ENCODE measurements at regions not wholly inside any gene's neighbourhood (a gene's known extent, or its start where the extent isn't known, plus 50 kb on each side); places are given as distances from the start of the nearest gene placed in this dataset.

DNA sequence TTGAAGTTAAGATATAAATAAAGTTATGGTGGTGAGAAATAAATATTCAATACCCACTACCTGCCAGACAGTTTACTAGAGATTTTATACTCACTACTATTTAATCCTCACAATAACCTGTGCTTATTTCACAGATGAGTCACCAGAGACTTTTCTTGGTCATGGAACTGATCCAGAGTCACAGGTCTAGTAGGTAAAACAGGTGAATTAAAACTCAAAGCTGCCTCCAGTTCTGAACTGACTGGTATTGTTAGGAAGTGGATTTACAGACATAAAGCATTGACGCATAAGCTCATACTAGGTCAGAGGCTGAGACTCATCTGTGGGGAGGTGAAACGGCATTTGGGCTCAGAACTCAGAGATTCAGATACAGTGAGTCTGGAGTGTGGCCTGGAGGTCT lies 1009.9 kb downstream of the AGBL1 start:
- TF ChIP-seq, protein P1, sequence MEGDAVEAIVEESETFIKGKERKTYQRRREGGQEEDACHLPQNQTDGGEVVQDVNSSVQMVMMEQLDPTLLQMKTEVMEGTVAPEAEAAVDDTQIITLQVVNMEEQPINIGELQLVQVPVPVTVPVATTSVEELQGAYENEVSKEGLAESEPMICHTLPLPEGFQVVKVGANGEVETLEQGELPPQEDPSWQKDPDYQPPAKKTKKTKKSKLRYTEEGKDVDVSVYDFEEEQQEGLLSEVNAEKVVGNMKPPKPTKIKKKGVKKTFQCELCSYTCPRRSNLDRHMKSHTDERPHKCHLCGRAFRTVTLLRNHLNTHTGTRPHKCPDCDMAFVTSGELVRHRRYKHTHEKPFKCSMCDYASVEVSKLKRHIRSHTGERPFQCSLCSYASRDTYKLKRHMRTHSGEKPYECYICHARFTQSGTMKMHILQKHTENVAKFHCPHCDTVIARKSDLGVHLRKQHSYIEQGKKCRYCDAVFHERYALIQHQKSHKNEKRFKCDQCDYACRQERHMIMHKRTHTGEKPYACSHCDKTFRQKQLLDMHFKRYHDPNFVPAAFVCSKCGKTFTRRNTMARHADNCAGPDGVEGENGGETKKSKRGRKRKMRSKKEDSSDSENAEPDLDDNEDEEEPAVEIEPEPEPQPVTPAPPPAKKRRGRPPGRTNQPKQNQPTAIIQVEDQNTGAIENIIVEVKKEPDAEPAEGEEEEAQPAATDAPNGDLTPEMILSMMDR (IDR thresholded peaks at IDR 0.05; ENCODE audit: control extremely low read depth in 1 of 3, insufficient read depth in 1 of 3, low read depth in 1 of 3, low read length in 3 of 3) = no peak
- TF ChIP-seq CREB1 (IDR thresholded peaks at IDR 0.05) = no peak
- TF ChIP-seq, protein P2, sequence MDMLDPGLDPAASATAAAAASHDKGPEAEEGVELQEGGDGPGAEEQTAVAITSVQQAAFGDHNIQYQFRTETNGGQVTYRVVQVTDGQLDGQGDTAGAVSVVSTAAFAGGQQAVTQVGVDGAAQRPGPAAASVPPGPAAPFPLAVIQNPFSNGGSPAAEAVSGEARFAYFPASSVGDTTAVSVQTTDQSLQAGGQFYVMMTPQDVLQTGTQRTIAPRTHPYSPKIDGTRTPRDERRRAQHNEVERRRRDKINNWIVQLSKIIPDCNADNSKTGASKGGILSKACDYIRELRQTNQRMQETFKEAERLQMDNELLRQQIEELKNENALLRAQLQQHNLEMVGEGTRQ (IDR thresholded peaks at IDR 0.05; ENCODE audit: low read length) = no peak
- TF ChIP-seq SP1 (IDR thresholded peaks at IDR 0.05; ENCODE audit: low read depth, low read length) = no peak
- TF ChIP-seq POLR2AphosphoS5 (IDR thresholded peaks at IDR 0.05; ENCODE audit: low read depth, low read length) = no peak
